ENCODE measurements at regions not wholly inside any gene's neighbourhood (a gene's known extent, or its start where the extent isn't known, plus 50 kb on each side); places are given as distances from the start of the nearest gene placed in this dataset.

GRCh38 chr1:201772178-201772577, 56.8 kb upstream of the IPO9 start:
- DNase-seq (ENCODE audit: low read depth) = no peak

GRCh38 chr1:201773764-201774163, 55.2 kb upstream of the IPO9 start:
- no peak for DNase-seq (ENCODE audit: low read depth)

GRCh38 chr1:201774224-201774982, 54.6 kb upstream of the IPO9 start:
- no peak for DNase-seq (ENCODE audit: low read depth)

GRCh38 chr1:201774983-201775344, 54.0 kb upstream of the IPO9 start:
- DNase-seq (ENCODE audit: low read depth) = no peak

GRCh38 chr1:201775380-201775779, 53.6 kb upstream of the IPO9 start:
- no peak for DNase-seq (ENCODE audit: low read depth)

GRCh38 chr1:201778279-201779065, 50.5 kb upstream of the IPO9 start:
- DNase-seq (ENCODE audit: low read depth) = peak; percentile 69

All from stromal cell of bone marrow (primary cell).